ENCODE measurements at regions not wholly inside any gene's neighbourhood (a gene's known extent, or its start where the extent isn't known, plus 50 kb on each side); places are given as distances from the start of the nearest gene placed in this dataset.

- no peak for DNase-seq
These were observed 191.7 kb upstream of the ALKAL2 start for GRCh38 chr2:479490-480176.

GRCh38 chr2:479031-479430 lies 191.1 kb upstream of the ALKAL2 start:
- no peak for DNase-seq

- DNase-seq = no peak
These were observed 183.7 kb upstream of the ALKAL2 start for GRCh38 chr2:471560-471959.

- DNase-seq = no peak
These were observed 181.6 kb upstream of the ALKAL2 start for GRCh38 chr2:469514-469913.

- DNase-seq = no peak
These were observed 180.9 kb upstream of the ALKAL2 start for GRCh38 chr2:468648-469336.

- DNase-seq = no peak
These were observed 180.2 kb upstream of the ALKAL2 start for GRCh38 chr2:467892-468647.

- no peak for DNase-seq
These were observed 179.6 kb upstream of the ALKAL2 start for GRCh38 chr2:467543-467891.

- DNase-seq = no peak
These were observed 179.2 kb upstream of the ALKAL2 start for GRCh38 chr2:467101-467500.

GRCh38 chr2:464562-465309 lies 176.8 kb upstream of the ALKAL2 start:
- DNase-seq = no peak

- peak; percentile 72 for DNase-seq
These were observed 173.0 kb upstream of the ALKAL2 start for GRCh38 chr2:460861-461260.

- no peak for DNase-seq
These were observed 172.0 kb upstream of the ALKAL2 start for GRCh38 chr2:459931-460330.

- DNase-seq = no peak
These were observed 170.5 kb upstream of the ALKAL2 start for GRCh38 chr2:458425-458815.

GRCh38 chr2:457792-458424 lies 170.0 kb upstream of the ALKAL2 start:
- DNase-seq = no peak

- DNase-seq = no peak
These were observed 169.4 kb upstream of the ALKAL2 start for GRCh38 chr2:457262-457661.

- no peak for DNase-seq
These were observed 168.0 kb upstream of the ALKAL2 start for GRCh38 chr2:455913-456312.

GRCh38 chr2:455015-455705 lies 167.3 kb upstream of the ALKAL2 start:
- DNase-seq = no peak

GRCh38 chr2:453132-453531 lies 165.2 kb upstream of the ALKAL2 start:
- no peak for DNase-seq

- no peak for DNase-seq
These were observed 163.6 kb upstream of the ALKAL2 start for GRCh38 chr2:451495-451894.

GRCh38 chr2:449246-450067 lies 161.6 kb upstream of the ALKAL2 start:
- DNase-seq = no peak

- DNase-seq = no peak
These were observed 160.2 kb upstream of the ALKAL2 start for GRCh38 chr2:447902-448665.
